HS-27A (cell line): ENCODE measurements at regions not wholly inside any gene's neighbourhood (a gene's known extent, or its start where the extent isn't known, plus 50 kb on each side); places are given as distances from the start of the nearest gene placed in this dataset.

Experiments used
- DNase-seq: peaks from one replicate; pipeline ENCODE4 v3.0.0-alpha.2; 2012; ENCODE audit warnings: low read depth, missing footprints

DNA sequence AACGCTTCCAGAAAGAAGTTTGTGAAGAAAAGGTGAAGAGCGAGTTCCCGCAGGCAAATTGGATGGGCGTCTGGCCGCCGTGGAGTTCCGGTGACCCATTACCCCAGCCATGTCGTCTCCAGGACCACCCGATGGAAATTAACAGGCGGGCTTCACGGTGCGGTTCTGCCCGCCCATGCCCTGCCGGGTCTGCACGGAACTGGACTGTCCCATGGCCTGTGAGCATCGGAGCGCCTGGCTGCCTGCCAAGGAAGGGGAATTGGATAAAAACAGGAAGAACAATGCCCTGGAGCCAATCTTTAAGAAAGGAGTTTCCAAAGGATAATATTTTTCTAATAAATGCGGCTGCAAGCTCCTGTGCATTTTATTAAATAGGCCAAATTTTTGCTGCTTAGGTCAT is 319.8 kb upstream of the SLC7A11 start:
- no peak for DNase-seq

DNA sequence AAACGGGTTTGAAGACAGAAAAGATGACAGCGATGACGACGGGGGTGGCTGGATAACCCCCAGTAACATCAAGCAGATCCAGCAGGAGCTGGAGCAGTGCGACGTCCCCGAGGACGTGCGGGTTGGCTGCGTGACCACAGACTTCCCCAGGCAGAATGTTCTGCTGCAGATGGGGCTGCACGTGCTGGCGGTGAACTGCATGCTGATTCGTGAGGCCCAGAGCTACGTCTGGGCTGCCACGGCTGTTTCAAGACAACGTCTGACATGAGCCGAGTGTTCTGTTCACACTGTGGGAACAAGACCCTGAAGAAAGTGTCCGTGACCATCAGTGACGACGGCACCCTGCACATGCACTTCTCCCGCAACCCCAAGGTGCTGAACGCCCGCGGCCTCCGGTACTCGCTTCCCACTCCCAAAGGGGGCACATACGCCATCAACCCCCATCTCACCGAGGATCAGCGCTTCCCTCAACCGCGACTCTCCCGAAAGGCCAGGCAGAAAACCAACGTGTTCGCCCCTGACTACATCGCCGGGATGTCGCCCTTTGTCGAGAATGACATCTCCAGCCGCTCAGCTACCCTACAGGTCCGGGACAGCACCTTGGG is 319.2 kb upstream of the SLC7A11 start:
- no peak for DNase-seq

DNA sequence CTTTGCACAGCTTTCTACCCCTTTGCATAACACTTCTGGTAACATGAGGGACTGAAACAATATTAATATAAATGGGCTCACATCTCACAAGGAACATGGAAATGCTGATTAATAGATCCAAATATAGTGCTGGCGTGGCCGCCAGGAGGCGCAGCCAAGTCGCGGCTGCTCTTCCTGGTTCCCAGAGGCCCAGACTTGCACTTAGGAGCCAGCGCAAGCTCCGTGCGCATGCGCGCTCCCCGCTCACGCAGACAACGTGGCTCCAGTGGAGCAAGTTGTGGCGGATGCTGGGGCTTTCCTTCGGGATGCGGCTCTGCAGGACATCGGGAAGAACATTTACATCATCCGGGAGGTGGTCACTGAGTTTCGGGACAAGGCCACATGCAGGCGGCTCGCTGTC is 318.3 kb upstream of the SLC7A11 start:
- DNase-seq: no peak

DNA sequence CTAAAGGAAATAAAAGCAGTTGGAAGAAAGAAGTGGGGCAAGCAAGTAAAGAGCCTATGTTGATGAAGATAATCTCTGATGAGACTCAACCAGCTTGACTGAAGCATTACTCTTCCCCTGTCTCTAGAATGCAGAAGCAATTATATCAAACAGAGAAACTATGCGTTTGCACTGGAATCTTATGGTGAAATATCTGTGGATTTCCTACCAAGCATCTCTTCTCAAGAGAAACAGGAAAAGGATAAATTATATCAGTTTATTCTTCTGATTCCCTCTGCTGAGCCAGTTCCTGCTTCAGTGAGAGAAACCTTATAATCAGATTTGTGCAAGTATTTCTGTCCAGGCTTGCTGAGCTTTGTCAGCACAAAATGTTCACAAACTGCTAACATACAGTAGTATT is 316.7 kb upstream of the SLC7A11 start:
- DNase-seq: no peak

DNA sequence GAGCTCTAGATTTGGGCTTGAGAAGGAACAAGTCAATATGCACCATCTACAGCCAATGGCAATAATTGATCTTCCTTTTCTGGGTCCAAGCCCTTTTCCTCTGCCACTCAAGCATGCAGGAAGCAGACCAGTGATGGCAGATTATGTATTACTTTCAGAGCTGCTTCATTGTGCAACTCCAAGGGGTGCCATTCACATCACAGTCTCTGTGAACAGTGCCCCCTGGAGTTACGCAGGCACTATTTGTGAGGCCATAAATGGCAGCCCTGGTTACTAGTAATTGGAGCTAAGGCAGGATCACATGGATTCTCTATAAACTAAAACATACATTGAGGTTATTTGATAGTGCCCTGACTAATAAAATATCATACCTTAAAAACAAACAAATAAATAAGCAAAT is 313.4 kb upstream of the SLC7A11 start:
- no peak for DNase-seq

DNA sequence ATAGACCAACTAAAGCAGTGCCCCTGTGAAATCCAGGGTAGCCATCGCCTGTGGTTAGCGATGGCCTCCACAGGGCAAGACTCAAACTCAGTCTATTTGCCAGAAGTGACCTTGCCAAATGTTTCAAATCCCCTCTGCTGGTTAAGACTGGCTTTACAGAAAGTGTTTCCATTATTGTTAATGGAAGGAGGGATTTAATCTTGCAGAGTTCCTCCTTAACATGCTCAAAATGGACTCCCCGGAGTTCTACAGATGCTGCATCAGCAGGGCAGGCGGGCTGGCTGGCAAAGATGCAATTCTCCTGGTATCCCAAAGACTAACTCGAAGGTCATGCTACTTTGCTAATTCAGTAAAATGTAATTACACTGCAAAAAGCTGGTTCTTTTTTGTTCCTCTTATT is 313.0 kb upstream of the SLC7A11 start:
- DNase-seq: no peak

DNA sequence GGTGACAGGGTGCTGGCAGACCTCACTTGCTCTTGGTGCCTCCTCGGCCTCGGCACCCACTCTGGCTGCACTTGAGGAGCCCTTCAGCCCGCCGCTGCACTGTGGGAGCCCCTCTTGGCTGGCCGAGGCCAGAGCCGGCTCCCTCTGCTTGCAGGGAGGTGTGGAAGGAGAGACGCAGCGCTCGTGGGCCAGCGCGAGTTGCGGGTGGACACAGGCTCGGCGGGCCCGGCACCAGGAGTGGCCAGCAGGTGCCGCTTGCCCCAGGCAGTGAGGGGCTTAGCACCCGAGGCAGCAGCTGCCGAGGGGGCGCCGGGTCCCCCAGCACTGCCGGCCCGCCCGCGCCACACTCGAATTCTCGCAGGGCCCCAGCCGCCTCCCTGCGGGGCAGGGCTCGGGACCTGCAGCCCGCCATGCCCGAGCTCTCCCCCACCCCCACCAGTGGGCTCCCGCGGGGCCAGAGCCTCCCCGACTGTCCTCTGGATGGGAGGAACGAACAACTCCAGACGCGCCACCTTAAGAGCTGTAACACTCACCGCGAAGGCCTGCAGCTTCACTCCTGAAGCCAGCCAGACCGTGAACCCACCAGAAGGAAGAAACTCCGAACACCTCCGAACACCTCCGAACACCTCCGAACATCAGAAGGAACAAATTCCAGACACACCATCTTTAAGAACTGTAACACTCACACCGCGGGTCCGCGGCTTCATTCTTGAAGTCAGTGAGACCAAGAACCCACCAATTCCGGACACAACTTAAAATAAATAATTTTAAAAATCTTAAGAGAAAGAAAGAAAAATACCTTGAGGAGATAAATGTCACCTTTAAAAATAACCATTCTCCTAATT is 311.1 kb upstream of the SLC7A11 start:
- no peak for DNase-seq

DNA sequence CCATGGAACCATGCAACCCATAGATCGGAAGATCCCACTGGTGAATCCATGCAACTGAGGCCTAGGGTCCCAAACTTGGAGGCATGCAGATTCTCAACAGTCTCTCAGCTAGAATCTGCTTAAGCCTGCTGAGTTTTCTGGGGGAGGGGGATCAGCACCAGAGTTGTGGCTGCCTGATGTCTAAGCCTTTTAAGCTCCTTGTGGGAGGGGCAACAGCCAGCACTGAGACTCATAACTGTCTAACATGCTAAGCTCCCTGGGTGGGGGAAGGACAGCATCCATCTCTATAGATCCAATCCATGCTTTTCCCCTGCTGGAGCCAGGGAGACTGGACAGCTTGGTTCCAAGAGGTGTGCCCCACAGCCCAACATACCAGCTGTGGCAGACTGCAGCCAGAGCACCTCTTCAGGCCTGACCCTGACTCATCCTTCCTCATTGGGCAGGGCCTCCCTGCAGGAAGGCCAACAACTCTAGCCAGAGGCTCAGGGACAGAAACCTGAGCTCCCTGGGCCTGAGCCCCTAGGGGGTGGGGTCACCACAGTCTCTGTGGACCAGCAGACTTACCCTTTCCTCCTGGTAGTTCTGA is 300.1 kb upstream of the SLC7A11 start:
- DNase-seq: no peak

DNA sequence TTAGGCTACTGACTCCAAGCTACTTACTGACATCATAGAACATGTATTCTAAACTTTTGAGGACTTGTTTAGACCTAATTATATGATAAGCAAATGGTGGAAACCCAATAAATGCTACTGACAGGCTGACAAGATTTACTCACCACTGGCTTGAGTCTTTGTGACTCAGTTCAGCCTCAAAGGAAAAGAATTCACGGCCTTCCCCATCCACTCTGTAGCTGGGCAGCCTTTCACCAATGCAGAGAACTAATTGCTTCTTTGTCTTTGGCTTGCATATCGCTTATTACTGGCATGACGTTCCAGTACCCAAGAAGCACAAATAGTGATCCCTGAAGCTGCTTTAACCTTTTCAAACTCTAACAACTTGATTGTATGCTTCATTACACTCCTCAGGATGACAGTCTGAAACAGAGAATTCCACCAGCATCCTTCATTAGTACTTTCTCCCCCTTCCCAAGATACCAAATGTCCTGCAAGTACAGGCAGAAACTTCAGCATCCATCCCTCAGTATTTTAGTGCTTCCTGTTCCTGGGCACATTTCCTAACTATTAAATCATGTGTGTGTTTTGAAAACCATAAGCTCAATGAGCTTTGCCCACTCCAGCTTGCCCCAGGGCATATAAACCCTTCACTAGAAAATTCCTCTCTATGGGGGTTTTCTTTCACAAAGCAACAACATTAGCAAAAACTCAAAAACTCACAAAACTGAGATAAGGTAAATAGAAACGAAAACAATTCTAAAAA is 298.1 kb upstream of the SLC7A11 start:
- no peak for DNase-seq

DNA sequence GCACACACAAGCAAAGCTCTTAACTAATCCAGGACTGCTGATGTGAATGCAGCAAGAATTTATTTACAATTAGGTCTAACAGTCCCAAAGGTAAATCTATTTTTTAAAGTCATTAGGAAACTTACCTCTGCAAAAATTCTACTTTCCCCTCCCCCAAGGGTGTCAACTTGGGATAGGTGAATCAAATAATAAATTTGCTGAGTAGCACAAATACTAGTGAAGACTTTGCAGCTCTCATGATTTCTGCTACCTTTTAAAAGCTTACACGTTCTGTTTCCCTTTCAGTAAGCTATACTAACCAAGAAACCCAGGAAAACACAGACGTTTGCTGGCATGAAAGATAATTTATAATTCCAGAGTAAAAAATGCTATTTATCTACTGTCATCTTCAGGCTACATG is 296.6 kb upstream of the SLC7A11 start:
- DNase-seq: no peak

DNA sequence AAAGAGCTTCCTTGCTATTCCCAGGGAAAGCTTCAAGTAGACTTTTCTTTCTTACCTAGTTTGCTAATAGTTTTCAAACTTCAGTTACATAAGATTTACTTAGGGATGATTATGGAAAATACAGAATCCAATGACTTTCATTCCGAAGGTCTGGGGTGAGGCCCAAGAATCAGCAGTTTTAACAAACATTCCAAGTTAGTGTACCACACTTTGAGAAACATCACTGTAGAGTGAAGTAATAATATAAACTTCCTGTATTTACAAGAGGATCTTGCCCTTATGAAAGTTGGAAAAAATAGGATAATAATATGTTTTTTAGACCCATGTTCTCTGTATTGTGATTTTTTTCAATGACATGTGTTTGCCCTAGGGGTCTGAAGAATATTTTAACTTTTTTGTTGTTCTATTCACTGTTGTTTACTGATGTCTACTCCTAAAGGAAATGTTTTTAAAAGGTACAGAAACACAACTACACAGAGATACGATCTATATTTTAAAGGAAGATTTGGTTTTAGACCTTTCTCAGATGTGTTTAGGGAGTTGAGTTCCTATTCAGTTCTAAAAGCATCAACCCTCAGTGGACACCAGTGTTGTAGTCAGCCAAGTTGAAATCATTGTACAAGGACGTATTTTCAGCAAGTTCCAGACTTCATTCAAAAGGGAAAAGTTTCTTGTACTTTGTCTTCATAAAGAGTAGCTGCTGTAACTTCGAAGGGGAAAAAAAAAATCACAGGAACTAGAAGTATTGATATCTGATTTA is 295.8 kb upstream of the SLC7A11 start:
- DNase-seq: no peak

DNA sequence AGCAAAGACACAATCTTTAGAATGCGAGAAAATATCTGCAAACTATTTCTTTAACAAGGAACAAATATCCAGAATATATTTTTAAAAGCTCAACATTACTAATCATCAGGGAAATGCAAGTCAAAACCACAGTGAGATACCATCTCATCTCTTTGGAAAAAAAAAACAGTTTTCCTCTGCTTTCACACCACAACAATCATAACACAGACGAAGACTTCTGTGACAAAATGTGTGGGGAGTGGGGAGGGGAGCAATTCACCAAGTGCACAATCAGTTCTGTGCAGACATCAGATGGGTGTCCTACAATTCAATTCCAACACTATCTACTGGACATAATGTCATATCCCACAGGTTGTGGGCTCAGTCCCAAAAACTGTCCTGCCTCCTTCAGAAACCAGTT is 293.2 kb upstream of the SLC7A11 start:
- no peak for DNase-seq

DNA sequence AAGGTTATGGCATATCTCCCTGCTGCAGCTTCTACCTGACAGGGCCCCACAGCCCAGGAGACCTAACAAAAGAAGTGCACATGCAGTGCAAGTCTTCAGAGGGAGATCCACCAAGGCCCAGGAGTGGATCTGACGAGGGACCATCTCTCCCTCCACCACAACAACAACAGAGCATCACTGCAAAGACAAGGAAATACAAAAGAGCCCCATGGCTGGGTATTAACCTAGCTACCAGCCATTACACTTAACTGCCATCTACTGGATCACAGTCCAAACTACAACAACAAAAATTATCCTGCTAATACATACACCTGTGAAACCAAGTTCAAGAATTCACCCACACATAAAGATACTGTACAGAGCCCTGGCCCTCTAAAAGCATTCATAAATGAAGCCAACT is 280.2 kb upstream of the SLC7A11 start:
- no peak for DNase-seq

DNA sequence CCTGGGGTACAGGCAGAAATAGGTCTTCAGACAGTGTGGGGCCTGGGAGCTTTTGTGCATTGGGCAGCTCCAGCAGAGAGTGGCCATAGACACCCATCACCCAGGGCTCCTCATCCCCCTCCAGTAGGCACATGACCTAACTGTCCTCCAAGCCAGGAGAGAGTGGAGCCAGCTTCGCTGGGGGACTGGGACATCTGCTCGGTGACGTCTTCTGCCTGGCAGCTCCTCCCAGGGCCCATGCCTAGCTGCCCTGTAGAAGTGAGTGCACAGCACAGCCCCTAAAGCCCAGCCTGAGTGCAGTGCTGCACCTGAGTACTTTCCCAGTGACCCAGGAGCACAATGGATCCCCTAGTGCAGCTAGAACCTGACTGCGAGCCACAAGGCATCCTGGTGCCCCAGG is 279.7 kb upstream of the SLC7A11 start:
- DNase-seq: no peak

DNA sequence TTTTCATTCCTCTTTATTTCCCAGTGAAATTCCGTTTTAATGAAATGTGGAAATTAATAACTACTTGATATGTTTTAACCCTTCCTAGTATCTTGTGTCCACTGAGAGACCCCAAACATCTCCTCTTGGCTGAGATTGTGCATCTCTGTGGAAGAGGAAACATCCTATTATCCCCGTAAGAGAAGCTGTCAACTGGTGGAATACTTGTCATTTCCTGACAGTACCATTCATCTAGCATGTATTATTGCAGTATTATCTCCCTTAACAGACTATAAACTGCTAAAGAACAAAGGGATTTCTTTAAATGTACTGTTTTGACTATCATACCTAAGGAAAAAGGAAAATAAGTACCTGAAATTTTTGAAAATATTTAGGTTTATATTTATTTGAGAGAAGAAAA is 277.3 kb upstream of the SLC7A11 start:
- no peak for DNase-seq

DNA sequence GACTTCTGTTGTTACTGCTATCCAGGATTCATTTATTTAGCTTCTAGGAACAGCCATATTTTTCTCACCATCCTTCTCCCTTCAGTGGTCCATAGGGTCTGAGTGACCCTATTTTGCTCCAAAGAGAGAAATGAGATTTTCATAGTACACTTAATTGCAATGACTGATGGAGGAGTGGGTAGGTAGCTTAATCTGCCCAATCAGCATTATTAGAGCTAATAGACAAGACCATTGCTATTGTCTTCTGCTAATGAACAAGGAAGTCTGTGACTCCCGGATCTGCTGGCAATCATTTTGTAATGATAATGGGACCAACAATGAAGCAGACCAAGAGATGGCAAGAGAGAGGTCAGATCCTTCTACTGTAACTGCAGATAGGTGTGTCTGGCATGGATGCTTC is 271.4 kb upstream of the SLC7A11 start:
- no peak for DNase-seq

DNA sequence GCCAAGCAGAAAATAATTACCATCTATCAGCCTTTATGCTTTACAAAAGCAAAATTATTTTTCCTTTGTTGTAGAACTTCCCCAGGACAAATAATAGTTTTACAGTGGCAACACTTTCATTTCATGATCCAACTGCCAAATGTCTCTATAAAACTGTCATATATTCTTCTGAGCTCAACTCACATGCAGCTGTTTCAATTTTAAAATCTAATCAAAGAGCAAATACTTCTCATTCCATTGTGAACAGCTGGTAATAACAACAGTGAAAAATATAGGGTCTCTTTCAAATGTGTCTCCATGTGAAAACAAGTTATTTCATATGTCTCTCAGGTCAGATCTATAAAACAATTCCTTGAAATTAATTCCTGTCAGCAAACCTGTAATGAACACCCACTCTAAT is 270.6 kb upstream of the SLC7A11 start:
- DNase-seq: no peak

DNA sequence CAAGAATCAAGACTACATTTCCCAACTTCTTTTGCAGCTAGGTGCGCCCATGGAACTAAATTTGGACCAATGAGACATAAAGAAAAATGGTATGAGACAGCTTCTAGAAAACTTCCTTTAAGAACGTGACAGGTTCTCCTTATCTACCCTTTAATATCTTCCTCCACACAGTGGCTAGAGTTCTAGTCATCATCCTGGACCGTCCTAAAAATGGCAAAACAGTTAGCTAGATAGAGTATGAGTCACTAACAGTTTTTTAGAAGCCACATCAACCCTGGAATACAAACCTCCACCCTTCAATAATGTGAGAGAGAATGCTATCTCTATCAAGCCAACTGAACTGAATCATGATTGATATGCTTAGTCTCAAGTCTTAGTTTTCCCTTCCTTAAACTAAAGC is 267.9 kb upstream of the SLC7A11 start:
- no peak for DNase-seq

DNA sequence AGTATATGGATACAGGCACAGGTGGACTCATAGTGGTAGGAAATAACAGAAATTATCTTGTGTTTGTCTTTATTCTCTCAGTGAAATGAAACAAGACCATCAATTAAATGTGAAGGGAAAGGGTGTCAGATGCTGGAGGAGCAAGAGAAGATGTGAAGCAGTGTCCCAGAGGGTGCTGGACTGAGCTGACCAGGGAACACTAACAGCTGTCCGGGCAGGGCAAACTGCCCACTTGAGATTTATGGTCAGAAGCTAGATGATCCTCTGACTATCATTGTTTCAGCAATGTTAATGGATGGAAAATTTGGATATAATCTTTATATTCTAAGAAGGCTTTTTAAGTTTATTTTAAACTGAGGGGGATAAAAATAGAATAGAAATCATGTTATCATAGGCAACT is 267.2 kb upstream of the SLC7A11 start:
- no peak for DNase-seq

DNA sequence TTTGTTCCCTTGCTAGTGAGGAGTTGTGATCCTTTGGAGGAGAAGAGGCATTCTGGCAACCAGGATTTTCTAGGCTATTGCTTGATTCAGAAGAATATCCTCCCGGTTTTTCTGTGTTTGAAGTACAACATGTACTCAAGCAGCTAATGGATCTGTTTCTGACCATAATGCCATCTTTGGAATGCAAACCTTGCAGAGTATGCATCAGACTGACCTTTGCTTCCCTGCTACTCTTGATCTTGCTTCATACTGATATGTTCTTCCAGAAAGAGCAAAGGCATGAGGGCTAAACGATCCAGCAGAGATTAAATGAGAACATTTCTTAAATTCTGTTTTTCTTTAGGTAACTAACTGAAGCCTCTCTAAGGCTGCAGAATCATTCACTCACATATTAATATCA is 265.4 kb upstream of the SLC7A11 start:
- DNase-seq: no peak

DNA sequence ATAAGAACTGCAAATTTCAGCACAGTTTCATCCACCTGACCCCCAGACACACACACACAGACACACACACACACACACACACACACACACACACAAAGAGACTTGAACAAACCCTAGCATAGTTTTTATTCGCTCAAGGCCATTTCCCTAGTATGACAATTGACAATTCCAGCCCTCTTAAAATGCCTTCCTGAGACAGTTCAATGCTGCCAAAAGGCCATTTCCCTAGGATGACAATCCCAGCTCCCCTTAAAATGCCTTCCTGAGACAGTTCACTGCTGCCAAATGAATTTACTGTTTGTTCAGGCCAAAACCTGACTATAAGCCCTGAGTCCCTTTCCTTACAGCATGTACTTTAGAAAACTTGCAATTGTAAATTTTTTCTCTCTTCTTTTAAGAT is 259.5 kb upstream of the SLC7A11 start:
- no peak for DNase-seq

DNA sequence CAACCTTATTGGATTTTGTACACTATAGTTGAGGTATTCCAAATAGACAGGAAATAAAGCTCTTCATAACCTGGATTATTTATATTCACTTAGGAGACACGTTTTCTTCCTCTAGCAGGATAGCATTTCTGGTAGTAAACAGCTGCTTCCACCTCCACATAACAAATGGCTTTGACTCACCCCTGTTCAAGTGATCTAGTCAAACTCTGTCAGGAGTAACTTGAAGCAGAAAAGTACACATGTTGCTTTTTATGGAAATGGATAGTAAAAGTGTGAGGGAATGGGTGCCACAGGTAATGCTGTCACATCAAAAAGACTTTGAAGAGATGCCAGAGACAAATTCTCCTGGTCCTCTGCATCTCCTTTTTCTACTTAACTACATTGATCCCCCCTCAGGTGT is 258.7 kb upstream of the SLC7A11 start:
- no peak for DNase-seq
